HG03066 (cell line): ENCODE measurements at regions not wholly inside any gene's neighbourhood (a gene's known extent, or its start where the extent isn't known, plus 50 kb on each side); places are given as distances from the start of the nearest gene placed in this dataset.
"Not testable (repeated sequence)": the region's sequence is repeated elsewhere in the genome, so short reads cannot be mapped to it uniquely, and the experiment has no call there.

Experiments used
- ATAC-seq: cut with Tn5 transposase; IDR thresholded peaks from one replicate; pipeline ENCODE4 v1.9.1; 2021; ENCODE audit warnings: low read depth; ENCODE audit not compliant: unreplicated experiment

DNA sequence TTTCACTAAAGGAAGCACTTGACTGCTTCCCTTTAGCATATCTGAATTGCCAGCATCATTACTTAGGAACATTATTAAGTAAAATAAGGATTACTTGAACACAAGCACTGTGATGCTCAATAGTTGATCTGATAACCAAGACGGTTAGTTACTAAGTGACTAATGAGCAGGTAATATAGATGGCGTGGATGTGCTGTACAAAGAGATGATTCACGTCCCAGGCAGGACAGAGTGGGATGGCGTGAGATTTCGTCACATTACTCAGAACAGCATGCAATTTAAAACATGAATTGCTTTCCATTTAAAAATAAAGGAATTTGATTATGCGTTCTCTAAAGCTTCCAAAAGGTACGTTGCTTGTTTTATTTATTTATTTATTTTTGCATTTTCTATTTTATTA is 240.0 kb upstream of the ARHGEF26 start:
- ATAC-seq: no peak

DNA sequence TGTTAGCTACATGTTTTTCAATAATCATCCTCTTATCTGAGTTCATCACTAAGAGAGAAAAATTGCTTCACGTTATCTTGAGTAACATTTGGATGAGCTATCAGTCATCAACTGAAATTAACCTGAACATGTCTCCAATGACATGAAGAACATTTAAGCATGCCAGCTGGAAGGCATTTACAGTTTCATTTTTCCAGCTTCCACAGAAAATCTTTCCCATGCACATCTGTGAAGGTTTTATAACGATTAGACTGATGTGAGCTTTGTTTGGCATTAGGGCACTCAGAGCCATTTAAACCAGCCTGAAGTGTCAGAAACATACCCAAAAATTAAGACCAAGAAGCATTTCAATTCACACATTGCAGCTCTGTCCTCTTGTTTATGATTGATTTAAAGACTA is 235.8 kb upstream of the ARHGEF26 start:
- ATAC-seq: no peak

DNA sequence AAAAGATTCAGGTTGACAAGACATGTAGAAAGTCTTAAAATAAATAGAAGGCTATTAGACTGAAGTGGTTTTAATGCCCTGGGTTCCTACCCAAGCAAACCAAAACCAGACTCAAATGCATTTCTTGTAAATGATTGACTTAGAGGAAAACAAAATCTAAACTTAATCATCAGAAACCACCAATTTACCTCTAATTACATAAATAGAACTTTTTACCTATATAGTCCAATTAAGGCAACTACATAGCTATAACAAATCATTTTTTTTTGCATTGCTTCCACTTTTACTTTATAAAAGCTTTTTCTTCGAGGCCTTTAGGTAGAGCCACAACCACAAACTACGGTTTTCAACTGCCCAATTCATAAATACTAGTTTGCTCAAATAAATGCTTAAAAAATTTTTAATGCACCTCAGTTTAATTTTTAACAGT is 231.3 kb upstream of the ARHGEF26 start:
- ATAC-seq: peak; percentile 54

DNA sequence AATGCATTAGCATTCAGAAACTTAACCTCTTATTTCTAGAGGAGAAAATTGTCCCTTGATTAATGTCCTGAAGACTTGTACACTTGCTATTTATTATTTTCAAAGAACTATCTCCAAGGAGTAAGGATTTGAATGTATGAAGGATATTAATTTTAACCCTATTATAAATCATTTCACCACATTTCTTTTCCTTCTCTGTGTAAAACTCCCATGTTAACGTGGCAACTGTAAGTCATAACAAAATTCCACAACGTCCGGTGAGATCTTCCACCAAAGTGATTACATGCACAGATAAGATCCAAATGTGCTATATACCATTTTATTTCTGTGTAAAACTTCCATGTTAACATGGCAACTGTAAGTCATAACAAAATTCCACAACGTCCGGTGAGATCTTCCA is 229.1 kb upstream of the ARHGEF26 start:
- ATAC-seq: no peak

DNA sequence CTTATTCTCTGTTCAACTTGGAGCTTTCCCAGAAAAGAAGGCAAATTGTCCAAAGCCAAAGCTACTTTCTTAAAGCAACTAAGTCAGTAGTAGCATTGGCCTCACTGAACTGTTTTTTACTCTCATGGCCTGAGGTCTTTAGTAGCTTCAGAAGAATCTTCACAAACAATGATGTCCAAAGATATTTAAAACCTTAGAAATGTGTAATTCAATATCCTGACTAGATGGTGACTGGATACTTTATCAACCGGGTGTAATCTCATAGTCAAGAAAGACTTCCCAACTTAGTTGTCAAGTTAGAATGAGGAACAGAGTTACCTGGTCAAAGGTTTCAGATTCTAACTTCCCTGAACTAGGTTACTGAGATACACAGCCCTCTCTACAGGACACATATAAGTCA is 226.3 kb upstream of the ARHGEF26 start:
- no peak for ATAC-seq

DNA sequence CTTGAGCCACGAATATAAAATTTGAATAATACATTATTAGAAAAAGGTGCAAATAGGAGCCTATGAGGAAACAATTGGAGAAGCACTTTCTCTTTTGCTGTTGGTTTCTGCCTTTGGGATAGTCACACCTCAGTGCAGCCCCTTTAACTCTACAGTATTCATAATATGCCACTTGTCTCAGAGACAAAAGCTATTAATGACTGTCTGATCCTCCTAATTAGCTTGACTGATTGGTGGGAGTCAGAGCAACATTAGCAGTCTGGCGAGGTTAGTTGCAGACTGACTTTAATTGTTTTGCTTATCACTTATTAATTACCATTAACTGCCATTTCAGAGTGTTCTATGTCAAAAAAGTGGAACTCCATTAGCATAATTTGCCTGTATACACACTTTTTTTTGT is 225.0 kb upstream of the ARHGEF26 start:
- no peak for ATAC-seq

DNA sequence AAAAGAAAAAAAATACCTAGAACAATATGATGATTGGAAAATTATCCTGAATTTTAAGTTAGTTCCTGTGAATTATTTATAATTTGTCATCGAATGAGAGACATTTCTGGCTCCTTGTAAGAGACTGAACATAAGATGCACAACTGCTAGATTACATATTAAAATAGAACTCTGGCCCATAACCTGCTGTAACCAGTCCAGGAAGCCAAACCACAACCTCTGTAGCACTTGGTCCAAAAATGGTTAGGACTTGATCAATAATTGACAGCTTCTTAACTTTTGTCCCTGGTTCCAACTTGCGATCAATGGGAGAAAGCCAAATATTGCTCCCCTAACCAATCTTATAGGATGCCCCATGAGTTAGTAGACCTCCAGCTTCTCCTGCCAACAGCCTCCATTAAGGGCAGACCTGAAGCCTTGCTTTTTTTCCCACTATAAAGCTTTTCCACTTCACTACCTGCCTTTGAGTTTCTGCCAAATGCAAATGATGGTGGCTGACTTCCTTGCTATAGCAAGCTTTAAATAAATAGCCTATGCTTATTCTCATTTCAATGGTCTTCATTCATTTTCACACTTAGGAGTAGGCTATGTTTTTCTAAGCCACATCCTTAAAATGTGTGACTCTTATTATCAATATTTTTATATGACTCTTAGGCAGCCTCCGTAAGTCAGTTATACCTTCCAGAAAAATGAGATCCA is 224.0 kb upstream of the ARHGEF26 start:
- ATAC-seq: peak; percentile 83

DNA sequence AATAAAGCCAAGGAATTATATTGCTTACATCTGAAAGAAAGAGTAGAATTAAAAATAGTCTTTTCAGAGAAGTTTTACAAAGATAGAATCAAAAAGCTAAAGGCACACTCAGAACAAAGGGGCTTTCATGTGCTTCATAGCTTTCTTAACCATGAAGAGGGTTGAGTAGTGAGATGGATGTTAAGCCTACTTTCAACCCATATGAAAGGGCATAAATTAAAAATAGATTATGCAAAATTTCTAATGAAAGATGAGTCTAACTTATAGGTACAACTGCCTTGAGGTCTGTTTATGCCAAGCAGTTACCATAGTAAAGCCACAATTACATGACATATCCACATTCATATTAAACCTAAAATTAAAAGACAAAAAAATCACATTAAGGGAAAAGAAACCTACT is 223.3 kb upstream of the ARHGEF26 start:
- ATAC-seq: peak; percentile 74

DNA sequence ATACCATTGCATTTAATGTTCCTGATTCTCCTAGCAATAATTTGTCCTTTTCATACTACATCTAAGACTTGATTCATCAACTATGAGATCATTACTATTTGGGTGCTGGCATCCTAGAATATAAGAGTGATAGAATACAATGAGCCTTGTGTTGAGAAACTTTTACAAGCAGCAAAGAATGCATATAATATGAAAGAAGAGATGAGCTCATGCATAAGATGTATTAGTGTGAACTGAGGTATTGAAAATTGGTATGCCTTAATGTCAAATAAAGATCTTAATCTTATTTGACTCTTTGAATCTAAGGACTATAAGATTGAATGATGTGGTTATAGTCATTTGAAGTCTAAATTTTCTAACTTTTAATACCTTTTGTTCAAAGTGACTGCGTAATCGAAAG is 220.0 kb upstream of the ARHGEF26 start:
- ATAC-seq: no peak

DNA sequence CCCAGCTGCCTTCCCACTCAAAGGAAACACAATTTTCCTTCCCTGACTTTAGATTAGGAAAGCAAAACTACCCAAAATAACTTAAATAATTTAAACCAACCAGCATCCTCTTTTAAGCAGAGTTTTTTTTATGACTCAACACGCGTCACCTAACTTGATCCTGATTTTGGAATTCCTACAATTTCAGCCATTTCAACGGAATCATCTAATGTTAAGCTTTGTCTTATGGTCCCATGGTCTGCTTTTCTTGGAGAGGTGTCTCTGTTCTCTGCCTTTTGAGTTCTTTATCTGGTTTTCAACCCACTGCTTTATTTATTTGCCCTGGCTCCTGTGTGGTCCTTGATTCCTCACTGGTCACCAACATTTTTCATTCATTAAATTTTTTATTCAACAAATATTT is 219.2 kb upstream of the ARHGEF26 start:
- no peak for ATAC-seq

DNA sequence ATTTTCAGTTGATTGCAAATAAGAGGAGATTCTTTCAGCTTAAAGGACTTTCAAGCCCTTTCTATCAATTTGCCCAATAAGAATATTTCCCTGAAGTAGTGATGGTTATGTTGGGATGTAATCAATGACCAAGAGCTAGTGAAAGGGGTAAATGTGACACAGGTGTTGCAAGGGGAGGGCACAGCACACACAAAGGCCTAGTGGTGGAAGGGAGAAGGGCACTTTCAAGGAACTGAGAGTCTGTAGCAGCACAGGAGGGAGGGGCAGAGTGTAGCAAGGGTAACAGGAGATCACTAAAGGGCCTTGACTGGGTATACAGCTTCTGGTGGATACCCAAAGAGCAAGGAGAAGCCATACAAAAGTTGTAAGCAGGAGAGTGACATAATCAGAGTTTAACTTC is 217.8 kb upstream of the ARHGEF26 start:
- ATAC-seq: no peak

DNA sequence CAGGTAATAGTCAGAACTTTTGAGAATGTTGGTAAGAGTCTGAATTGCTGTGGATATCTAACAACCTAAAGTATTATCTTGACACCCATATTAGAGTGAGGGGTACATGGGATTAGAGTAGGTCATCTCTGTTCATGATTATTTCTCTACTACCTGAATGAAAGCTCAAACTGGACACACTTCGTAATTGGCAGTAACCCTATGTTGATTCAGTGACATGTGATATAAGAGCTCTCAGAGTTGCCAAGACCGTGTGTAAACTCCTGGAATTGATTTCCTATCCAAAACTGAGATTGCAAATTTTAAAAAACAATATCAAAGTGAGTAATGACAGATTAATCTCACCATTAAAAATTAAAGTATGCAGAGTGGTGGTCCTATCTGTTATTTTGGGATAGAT is 214.8 kb upstream of the ARHGEF26 start:
- ATAC-seq: no peak

DNA sequence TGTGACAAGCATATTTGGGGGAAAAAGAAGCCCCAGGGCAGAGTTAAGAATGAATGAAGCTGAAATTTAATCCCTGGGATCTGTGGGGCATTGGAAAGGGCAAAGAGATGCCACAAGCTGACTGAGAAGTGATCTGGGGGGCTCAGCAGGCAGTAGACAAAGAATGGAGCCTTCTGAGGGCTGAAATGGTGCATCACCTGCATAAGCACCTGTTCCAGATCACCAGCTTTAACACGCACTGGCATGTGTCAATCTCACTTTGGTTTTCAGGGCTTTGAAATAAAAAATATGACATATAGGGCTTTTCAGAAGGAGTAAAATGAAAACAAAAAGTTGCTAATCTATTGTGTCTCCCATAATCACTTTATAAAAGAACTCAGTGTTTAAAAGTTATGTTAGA is 210.8 kb upstream of the ARHGEF26 start:
- no peak for ATAC-seq

DNA sequence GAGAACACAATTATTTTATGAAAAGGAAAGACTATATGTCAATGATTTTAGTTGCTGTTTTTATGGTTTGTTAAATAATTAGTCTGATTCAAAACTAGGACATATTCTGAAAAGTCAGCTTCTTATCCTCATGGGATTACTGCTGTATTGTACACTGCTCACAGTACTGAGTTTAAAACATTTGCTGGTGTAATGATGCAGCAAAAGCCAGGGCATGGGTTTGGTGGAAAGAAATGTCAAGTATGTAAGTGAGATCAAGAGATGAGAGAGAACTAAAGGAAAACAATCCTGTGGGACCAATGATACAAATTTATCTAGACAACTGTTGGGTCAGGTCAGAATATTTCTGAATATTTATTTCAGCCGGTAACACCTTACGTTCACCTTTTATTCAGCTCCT is 210.1 kb upstream of the ARHGEF26 start:
- ATAC-seq: no peak

DNA sequence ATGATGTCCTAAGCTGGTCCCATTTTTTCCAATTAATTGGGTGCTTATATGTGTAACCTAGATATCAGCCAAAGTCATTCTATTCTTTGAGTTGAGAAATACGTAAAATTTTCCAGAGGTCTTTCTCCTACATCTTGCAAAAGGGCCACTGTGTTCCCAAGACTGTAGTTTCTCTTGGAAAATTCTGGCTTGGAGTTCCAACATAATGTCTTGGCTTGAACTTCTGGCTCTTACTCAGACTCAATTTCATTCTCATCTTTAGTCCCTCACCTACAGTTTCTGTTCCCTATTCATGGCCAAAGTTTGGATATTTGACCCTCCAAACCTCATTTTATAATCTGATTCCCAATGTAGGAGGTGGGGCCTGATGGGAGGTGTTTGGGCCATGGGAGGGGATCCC is 201.4 kb upstream of the ARHGEF26 start:
- no peak for ATAC-seq

DNA sequence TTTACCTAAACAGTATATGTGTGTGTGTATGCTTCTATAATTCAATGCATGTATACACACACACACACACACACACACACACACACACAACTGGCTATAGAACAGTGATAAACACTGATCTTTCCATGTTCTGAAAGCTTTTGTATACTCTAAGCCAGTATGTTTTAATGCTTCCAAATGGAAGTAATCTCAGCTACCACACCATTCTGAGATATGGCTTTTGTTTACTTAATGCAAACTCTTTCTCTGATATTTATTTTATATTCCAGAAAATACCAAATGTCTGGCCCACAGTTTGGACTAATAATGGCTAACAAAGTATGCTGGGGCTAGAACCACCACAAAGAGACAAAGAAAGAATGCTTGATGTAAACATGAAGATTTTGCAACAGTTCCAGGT is 199.4 kb upstream of the ARHGEF26 start:
- ATAC-seq: no peak

DNA sequence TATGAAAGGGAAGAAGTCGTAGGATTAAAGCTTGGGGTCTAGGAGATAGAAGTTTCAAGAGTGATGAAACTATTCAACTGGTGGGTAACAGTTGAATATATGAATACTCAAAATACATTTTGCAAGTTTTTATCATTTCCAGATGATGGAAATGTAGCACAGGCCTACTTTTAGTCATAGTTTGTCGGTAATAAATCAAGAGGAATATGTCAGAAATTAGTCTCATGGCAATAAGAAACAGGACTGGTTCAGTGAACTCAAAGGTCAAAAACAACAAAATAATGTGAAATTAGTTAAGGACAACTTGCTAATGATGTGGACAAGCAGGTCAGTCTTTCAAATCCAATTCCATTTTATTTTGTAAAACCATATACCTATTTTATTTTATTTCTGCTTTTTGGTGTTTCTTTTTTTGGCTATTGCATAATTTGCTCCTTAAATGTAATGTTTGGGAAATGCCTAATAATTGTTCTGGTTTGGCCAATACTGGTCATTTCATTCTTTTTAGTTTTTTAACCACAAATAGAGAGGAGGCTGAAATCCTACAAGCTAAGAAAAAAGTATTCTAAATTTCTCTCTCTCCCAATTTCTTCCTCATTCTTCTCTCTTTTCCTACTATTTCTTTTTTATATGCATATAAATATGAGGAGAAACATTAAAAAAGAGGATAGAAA is 195.2 kb upstream of the ARHGEF26 start:
- ATAC-seq: no peak

DNA sequence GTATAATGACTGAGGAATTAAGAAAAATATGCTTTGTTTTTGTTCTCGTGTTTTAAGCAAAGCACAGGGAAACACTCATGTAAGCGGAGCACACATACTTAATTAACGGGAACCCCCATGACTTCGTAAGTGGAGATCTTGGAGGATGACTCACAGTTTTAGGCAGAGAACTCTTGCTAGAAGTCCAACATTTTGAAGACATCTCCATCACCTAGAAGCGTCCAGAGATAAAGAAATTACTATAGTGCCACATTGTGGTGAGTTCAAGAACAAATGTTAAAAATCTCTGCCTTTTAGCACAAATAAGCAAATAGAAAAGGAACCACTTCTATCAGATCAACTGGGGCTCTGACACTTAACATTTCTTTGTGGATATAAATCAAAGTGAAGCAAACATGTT is 194.1 kb upstream of the ARHGEF26 start:
- ATAC-seq: no peak

DNA sequence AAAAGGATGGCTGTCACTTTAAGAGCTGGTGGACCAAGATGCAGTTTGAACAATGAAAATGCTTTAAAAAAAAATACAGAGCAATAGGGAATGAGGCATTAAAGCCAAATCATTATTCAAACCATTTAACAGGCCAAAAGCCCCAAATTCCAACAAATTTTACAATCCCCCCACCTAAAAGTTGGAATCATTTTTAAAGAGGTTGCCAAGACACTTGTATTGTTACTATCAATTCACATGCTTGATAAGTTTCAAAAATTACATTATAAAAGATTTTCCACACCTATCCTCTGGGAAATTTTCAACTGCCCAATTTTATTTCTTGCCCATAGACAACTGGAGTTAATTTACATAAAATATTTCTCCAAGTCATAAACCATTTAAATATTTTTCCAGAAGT is 192.3 kb upstream of the ARHGEF26 start:
- no peak for ATAC-seq

DNA sequence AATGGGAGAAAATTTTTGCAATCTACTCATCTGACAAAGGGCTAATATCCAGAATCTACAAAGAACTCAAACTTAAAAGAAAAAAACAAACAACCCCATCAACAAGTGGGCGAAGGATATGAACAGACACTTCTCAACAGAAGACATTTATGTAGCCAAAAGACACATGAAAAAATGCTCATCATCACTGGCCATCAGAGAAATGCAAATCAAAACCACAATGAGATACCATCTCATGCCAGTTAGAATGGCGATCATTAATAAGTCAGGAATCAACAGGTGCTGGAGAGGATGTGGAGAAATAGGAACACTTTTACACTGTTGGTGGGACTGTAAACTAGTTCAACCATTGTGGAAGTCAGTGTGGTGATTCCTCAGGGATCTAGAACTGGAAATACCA is 187.7 kb upstream of the ARHGEF26 start:
- not testable (repeated sequence) for ATAC-seq

DNA sequence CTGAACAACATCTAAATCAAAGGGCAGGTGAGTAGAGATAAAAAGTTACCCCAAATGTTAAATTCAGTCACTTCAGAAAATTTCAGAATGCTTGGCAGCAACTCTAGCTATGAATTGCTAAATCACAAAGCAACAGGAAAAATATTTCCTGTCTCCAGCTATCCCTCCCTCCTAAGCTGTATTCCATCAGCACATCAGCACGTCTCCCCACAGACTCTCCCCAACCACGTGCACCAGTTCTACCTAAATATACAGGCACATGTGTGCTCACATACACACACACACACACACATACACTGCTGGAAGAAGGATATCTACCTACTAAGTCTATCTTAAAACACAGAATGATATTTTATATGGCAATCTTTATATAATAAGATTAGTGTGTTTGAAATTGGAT is 177.1 kb upstream of the ARHGEF26 start:
- ATAC-seq: no peak

DNA sequence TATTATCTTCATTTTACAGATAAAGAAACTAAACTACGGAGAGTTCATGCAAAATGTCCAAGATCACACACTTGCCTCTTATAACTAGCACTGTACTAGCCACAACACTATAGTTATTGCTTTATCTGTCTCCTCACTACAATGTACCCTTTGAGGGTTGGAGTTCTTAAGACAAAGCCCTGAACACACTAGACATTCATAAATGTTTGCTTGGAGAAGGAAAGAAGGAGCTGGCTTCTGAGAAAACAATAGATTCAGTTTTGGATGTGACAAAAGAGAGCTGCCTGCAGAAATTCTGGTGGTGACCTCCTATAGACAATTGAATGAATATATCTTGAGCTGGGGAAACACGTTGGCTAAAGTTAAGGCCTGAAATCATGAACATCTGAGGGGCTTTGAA is 169.9 kb upstream of the ARHGEF26 start:
- ATAC-seq: no peak

DNA sequence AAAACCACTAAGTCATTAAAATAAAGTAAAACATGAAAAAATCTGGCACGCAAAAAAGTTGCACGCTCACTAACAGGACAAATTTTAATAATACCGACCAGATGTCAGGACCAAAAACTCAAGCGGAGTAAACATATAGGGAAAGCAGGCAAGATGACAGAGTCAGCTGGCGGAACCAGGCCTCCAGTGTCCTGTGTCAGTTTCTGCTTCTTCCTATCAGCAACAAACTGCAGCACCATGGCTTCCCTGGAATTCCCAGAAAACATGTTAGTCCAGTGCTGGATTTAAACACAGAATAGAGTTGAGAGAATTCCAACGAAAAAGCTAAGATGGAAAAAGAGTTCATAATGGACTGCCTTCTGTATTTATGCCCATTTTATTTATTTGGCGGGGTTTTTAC is 169.1 kb upstream of the ARHGEF26 start:
- ATAC-seq: no peak
